ENCODE measurements at regions not wholly inside any gene's neighbourhood (a gene's known extent, or its start where the extent isn't known, plus 50 kb on each side); places are given as distances from the start of the nearest gene placed in this dataset.
"Not testable (repeated sequence)": the region's sequence is repeated elsewhere in the genome, so short reads cannot be mapped to it uniquely, and the experiment has no call there.

DNA sequence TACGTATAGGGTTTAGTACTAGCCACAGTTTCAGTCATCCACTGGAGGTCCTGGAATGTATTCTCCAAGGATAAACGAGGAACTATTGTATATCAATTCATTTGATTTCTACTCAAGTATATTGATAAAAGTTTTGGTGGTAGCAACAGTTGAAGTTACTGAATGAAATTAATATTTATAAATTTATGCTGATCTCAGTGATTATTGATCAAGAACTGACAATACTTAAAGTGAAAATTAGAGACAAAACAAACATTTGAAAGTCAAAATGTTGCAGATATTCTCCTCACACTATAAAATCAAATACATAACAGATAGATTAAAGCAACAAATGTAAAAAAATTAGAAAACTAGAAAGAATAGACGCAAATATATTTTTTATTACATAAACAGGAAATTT is 150.9 kb upstream of the SLC35G4 start:
- no peak for DNase-seq

DNA sequence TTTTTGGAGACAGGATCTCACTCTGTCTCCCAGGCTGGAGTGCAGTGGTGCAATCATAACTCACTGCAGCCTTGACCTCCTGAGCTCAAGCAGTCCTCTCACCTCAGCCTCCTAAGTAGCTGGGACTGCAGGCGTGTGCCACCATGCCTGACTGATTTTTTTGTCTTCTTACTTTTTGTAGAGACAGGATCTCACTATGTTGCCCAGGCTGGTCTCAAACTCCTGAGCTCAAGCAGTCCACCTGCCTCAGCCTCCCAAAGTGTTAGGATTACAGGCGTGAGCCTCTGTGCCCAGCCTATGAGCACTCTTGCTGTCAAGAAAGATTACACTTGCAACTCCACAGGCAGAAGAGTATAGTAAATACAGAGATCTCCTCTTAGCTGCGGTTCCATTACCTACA is 151.5 kb upstream of the SLC35G4 start:
- DNase-seq, result not testable (repeated sequence)

DNA sequence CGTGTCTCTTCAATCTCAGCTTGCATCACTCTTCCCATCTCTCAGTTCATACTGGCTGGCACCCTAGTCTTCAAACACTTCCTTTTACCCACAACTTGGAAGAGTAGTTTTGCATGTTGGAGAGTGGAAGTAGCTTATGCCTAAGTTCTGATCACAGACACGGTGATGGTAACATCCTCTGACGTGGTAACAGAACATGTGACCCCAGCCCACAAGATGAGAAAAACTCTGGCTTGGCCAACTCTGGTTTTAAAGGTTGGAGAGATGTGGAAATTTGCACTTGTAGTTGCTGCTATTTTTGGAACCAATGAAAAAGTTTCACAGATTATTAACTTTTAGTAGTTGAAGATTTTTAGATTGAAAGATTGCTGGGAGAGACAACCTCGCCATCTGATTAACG is 155.4 kb upstream of the SLC35G4 start:
- DNase-seq, result no peak

DNA sequence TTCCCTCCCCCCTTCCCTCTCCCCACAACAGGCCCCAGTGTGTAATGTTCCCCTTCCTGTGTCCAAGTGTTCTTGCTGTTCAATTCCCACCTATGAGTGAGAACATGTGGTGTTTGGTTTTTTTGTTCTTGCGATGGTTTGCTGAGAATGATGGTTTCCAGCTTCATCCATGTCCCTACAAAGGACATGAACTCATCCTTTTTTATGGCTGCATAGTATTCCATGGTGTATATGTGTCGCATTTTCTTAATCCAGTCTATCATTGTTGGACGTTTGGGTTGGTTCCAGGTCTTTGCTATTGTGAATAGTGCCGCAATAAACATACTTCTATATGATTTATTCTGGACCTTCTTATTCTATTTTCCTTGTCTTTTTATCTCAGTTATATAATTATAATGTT is 165.2 kb upstream of the SLC35G4 start:
- not testable (repeated sequence) for DNase-seq

DNA sequence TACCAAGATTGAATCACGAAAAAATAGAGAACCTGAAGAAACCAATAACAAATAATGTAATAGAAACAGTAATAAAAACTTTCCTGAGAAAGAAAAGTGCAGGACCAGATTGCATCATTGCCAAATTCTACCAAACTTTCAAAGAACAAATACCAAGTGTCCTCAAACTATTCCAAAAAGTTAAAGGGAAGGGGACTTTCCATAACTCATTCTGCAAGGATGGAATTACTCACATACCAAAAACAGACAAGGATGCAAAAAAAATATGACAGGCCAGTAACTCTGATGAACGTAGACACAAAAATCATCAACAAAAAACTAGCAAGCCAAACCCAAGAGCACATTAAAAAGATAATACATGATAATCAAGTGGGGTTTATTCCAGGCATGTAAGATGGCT is 172.3 kb upstream of the SLC35G4 start:
- DNase-seq, result no peak

DNA sequence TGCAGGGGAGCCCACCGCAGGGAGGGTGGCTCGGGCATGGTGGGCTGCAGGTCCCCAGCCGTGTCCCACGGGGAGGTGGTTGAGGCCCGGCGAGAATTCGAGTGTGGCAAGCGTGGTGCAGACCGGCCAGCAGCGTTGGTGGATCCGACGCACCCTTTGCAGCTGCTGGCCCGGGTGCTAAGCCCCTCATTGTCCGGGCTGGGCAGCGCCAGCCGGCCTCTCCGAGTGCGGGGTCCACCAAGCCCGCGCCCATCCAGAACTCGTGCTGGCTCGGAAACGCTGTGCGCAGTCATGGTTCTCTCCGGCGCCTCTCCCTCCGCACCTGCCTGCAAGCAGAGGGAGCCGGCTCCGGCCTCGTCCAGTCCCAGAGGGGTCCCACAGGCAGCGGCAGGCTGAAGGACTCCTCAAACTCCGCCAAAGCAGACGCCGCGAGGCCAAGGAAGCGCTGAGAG is 177.0 kb upstream of the SLC35G4 start:
- no peak for DNase-seq

DNA sequence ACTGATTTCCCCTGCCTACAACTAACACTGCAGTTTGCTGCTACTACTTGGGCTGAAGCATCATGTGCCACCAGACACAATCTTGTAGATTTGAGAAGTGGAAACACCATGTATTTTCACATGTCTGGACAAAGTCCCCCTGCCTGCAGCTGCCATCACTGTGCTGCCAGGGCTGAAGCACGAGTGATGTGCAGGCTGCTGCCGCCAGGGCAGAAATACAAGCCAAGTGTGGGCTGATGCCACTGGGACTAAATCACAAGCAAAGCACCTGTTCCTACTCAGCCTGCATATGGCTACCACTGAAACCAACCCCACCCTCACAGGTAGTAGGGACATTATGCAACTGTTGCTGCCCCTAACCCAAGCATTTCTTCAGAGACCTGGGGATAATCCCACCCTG is 179.5 kb upstream of the SLC35G4 start:
- no peak for DNase-seq

DNA sequence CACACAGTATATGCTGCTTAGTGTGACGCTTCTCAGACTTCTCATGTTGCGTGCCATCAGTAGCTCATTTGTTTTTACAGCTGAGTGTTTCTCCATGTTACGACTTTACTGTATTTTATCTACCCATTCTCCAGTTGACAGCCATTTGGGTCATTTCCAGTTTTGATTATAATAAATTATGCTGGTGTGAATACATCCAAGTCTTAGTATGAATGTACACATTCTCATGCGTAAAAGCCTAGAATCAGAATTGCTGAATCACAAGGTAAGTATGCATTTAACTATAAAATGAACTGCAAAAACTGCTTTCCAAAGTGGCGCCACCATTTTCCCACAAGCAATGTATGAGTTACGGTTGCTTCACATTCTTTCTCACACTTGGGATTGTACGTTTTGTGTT is 184.2 kb upstream of the SLC35G4 start:
- no peak for DNase-seq

DNA sequence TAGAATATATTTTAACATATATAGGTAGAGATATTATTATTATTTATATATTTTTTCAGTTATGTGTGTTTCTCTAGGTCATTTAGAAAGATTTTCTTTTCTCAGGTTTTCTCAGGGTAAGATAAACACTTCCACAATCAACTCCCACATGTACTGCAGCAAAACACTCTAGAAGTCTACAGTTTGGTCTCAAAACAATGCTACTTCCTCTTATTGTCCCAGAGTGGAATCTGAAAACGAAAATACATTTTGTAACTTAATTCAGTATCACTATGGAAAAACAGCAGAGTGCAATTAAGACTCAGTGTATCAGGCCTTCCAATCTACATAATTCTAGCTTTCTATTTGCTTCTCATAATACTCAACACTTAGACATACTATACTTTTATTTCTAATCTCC is 190.1 kb upstream of the SLC35G4 start:
- no peak for DNase-seq

DNA sequence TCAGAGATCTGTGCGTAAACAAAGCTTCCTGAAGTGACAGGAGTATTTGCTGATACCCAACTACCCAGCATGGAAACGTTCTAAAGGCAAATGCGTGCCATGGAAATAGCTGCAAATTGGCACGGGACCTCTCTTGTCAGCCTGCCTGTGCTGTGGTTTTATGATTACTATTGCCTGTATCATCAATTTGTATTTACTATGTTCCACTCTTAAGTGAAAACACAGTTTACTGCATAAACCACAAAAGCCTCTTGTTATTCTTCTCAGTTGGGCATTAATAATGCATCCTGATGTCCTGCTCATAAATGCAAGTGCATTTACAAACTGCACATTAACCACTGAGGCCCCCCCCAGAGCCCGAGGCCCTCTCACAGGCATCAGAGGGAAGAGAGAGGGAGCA is 196.6 kb upstream of the SLC35G4 start:
- no peak for DNase-seq

DNA sequence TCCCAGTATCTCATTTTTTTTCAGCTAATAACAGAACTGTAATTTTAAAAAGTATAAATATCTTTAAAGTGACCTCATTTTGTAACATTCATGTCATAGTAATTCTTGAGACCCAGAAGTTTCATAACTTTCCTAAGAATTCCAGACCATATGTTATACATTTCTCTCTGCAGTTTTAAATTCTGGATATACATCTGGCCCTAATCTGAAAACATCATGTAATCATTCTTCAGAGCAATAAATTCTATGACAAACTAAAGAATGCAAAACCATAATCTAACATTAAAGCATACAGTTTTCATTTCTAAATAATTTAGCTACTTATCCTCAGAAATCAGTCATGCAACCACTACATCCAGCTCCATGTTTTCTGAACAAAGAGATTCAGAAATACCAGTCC is 198.3 kb upstream of the SLC35G4 start:
- DNase-seq, result no peak

DNA sequence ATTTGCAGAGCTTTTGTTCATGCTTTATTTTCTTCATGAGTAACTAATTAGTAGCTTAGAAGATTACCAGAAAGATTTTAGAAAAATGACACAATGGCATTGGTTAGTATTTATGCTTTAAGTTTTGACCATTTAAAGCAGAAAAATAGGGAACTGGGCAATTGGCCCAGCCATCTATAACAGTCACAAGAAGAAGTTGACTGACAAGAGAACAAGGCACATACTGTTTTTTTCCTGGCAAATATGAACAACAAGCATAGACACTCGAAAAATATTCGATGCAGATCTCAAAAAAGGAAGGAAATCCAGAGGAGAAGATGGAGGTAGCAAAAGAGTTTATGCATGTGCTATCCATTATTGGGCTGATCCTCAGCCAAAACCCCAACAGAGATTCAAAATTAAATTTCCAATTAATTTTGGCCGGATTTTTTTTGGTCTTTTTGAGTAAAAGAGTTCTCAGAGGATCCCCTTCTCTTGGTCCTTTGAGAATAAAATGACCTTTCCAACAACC is 200.8 kb upstream of the SLC35G4 start:
- DNase-seq, result no peak

DNA sequence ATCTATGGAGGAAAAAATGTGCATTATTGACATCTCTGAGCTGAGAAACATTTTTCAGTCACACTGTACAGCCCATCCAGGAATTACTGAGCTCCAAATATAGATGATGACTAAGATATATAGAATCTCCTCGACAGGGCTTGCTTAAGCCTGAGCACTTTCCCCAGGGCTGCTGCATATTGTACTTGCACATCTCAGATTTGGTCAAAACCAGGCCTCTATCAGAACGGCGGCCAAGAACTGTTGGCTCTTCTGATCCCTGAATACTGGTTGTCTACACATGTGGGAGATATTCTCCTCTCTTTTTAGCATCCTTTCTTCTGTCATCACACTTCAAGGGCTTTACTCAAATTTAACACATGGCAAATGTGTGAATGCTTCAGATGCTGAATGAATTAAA is 201.5 kb upstream of the SLC35G4 start:
- DNase-seq, result no peak

DNA sequence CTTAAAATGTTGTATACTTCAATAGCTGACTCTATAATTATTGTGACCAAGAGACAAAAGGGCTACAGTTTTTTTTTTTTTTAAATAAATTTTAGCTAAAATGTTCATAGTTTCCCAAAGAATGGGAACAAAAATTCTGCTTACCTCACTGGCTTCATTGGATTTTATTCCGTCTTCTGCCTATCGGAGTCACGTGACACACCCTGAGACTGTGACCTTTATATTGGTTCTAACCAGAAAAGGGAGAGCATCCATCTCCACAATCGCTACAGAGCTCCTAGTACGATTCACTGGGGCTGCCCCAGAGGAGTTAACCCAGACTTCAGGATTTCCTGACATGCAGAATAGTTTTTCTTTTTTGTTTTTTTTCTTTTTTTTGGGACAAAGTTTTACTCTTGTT is 203.6 kb upstream of the SLC35G4 start:
- DNase-seq, result no peak

DNA sequence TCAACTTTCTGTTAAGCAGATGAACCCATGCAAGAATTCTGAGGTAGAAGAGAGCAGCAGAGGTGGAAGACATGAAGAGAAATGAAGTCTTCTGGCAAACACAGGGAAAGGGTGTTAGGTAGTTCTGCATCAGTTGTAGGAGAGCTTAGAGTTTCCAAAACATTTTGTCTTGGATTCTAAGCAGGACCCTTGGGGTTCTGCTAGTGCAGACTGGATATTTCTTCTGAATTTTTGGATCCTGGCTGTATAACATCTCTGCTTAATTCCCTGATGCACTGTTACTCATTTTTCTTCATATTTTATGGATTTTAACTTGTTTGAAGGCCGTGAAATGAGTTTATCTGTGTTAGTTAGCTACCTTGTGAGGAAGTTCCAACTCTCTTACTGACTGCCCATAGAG is 208.7 kb upstream of the SLC35G4 start:
- DNase-seq, result no peak

DNA sequence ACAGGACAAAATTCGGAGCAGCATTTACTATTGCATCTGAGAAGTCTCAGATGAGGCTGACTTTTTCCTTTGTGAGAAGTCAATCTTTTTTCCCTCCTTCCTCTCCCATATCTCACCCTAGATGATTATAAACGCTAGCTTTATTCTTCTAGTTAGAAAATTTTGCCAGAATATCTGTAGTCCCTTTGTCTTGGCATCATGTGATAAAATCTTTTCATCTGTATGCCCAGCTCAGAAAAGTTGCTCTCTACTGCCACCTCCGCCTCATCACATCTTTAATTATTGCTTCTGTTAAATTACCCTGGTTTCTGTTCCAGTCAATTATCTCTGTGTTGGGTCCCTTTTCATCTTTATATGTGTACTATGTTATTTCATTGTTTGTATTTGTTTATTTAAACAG is 210.8 kb upstream of the SLC35G4 start:
- DNase-seq, result no peak

DNA sequence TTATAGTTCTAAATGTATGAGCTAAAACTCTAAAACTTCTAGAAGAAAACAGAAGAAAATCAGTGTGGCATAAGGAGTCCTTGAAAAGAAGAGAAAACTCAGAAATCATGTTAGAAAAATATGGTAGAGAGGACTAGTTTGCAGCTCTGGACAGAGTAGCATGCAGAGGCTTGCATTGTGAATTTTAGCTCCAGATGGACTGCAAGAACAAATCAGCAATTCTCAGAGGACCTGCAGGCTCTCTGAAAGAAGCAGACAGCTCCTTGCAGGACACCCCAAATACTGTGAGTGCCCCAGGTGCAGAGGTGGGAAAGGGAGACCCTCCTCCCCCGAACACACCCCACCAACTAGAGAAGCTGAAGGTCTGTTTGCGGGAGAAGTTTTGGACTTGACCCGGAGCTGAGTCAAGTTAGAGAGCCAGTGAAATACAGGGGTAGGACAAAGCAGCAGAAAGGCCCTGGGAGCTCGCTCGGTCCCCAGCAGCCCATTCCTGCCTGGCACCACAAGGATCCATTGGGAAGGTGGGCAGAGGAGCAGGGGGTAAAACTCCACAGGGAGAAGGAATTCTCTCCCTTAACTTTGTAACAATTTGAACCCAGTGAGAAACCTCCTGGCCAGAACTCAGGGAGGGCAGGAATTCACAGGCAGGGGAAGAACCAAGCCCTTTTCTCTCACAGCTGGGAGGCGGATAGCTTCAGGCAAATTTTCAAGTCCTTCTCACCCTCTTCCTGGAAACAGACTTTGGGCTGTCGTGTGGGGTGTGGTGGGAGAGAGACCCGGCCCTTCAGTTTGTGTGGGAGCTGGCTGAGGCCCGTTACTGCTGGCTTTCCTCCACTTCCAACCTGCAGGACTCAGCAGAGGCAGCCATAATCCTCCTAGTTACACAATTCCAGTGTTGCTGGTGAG is 216.2 kb upstream of the SLC35G4 start:
- DNase-seq, result no peak

DNA sequence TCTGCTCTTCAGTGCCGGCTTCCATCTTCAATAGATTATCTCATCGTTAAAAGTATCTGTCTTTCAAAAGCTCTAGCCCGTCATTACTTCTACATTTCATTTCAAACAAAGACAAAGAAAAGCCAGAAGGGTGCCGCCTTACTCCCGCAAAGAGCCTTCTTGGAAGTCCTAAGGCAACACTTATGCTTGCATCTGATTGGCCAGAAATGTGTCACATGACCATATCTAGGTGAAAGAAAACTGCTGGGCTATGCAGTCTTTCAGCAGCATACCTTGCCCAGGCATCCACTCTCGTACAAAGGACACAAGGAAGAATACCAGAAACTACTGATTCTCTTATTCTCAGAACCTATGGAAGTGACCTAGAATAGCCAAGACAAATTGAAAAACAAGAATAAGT is 217.1 kb upstream of the SLC35G4 start:
- no peak for DNase-seq

DNA sequence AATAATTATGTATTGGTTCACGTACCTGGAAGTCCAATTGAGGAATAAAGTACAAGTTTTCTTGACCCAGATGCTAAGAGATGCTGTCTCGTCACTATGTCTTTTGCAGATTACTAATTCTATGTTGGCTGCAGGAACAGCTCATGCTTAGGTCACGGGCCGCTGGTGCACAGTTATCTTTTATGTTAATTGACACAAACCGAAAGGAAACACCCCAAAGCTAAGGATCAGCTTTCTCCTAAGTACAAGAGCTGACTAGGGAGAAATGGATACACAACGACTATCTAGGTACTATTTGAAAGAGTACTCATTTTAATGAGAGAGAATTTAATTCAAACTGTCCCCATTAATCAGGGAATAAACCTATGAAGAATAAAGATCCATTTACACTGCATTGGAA is 217.7 kb upstream of the SLC35G4 start:
- DNase-seq, result no peak

DNA sequence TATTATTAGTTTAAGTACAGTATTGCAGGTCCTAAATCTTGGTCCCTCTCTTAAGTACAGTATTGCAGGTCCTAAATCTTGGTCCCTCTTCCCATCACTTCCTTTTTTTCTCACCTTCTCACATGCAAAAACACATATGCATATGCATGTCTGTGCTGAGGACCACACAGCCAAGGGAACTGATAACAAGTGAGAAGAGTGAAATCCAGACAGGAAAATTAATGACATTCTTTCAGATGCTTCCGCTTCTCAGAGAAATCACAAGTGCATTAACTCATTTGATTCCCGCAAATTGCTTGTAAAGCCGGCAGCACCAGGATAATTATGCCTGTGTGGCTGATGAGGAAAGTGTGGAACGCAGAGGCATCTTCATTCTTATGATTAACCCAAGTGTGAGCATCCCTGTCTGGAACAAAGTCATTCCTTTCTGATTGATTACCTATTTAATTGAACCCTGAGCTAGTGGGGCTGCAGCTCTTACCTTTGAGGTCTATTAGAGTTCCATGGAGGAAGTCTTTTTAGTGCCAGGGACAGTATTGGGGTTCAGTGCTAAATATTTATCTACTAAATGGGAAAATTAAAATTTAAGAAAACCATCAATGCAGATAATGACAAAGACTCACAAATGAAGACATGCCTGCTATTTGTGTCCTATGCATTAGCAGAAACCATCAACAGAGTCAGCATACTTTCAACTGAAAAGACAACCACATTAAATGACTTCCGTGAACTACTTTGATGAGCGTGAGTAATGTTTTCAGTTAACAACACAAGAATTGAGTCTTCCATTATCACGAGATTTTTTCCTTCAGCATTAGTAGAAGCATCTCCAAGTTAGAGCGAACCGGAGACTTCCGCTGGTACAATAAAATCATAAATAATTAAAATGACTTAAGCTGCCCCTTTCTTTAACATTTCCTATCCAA is 220.4 kb upstream of the SLC35G4 start:
- no peak for DNase-seq

DNA sequence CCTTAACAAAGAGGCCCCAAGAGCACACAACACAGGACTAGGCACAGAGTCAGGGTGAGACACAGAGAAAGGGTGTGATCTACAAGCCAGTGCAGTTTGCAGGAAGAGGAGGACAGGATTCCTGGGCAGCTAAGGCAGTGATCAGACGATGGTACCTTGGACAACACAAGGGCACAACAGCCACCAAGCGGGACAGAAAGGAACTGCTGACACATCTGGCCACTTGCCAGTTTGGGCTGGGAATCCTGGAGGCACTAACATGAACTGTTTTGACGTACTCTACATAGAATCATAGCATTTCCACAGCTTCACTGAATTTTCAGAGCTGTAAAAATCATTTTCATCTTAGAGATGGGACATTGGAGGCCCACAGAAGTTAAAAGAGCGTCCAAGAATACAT is 221.5 kb upstream of the SLC35G4 start:
- no peak for DNase-seq

DNA sequence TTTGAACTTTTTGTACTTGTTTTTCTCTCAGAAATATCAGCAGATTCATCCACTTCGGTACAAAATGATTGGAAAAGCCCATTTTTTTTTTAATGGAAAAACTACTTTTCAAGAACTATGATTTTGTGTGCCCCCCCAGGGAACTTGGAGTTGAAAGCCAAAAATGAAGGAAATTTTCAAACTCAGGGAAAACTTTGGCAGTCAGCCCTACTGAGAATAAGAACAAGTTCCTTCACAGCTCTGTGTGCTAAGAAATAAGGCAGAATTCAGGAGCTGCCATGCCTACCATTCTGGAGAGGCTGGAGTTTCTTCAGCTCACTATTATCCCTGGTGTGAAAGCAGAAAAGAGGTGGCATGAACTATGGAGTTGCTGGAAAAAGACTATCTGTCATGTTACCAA is 226.0 kb upstream of the SLC35G4 start:
- no peak for DNase-seq

DNA sequence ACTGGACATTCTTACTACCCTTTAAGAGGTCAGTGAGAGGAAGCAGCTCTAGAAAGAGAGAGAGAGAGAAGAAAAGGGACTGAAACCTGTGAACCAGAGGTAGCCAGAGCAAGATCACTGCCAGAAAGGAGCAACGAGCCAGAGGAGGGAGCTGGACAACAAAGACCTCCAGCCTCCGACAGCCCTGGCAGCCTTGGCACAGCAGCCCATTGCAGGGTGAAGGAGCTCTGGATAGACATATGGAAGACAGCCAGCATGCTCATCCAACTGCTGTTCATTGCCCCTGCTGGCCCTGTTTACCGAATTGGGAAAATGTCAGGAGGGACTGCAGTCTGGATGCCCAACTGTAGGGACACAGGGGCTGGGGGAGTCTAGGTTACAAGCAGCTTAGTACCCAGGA is 228.4 kb upstream of the SLC35G4 start:
- DNase-seq, result no peak

DNA sequence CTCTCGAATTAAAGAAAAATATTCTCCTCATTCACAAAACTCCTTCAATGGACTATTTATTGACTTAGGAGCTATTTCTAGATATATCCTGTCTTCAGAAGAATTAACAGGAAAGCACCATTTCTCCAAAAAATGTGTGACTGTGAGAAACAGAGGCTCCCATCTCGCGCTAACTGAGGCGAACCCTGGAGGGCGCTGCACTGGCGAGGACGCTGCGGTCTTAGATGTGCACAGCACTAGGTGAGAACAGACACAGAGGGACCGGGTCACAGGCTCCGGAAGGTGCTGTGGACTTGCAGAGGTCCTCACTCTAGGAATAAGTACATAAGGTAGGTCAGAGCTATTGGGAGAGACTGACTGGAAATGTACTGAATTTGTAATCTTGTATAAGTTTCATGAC is 229.7 kb upstream of the SLC35G4 start:
- DNase-seq, result no peak
